PFSK-1 (cell line): ENCODE measurements at regions not wholly inside any gene's neighbourhood (a gene's known extent, or its start where the extent isn't known, plus 50 kb on each side); places are given as distances from the start of the nearest gene placed in this dataset.

Experiments
- FOXP2 ChIP-seq: optimal IDR thresholded peaks from 2 replicates; pipeline ENCODE3; 2011; ENCODE audit warnings: borderline replicate concordance, control low read depth, inconsistent platforms; ENCODE audit not compliant: insufficient read depth; ENCODE audit errors: extremely low read length, extremely low read depth
- POLR2AphosphoS5 ChIP-seq: IDR thresholded peaks from 2 replicates; pipeline ENCODE4 v1.6.1; 2012; ENCODE audit warnings: low read depth, mild to moderate bottlenecking, control low read depth, low read length, moderate library complexity
- REST ChIP-seq, 2 experiments: IDR thresholded peaks; 2 replicates each; pipeline versions ENCODE4 v1.6.1 to v1.8.0; 2011 to 2012; ENCODE audit warnings: low read depth in 2 of 2, low read length in 2 of 2, control low read depth in 1 of 2, inconsistent platforms in 1 of 2, mild to moderate bottlenecking in 1 of 2, moderate library complexity in 1 of 2; ENCODE audit not compliant: insufficient read depth in 1 of 2
- SIN3A ChIP-seq: IDR thresholded peaks from 2 replicates; pipeline ENCODE4 v1.6.1; 2012; ENCODE audit warnings: mild to moderate bottlenecking, low read length, moderate library complexity, borderline replicate concordance; ENCODE audit not compliant: insufficient read depth
- TAF1 ChIP-seq: IDR thresholded peaks from 2 replicates; pipeline ENCODE4 v1.6.1; 2012; ENCODE audit warnings: low read length, control low read depth, borderline replicate concordance; ENCODE audit not compliant: insufficient read depth

- TF ChIP-seq FOXP2 (no peak), POLR2AphosphoS5 (no peak), SIN3A (no peak), TAF1 (no peak), REST (IDR thresholded peaks at IDR 0.05; ENCODE audit: insufficient read depth in 1 of 2, low read depth in 2 of 2, low read length in 2 of 2) (no peak)
Observed at GRCh38 chr9:109889456-109889855, 109.5 kb downstream of the PALM2AKAP2 start.

- TF ChIP-seq SIN3A: no peak
Observed at GRCh38 chr9:109893241-109893640, 113.2 kb downstream of the PALM2AKAP2 start.

- no peak for TF ChIP-seq REST (IDR thresholded peaks at IDR 0.05; ENCODE audit: insufficient read depth in 1 of 2, low read depth in 2 of 2, low read length in 2 of 2)
- no peak for TF ChIP-seq FOXP2
- TF ChIP-seq POLR2AphosphoS5: no peak
- TF ChIP-seq SIN3A: no peak
- no peak for TF ChIP-seq TAF1
Observed at GRCh38 chr9:109894473-109894872, 114.5 kb downstream of the PALM2AKAP2 start.

DNA sequence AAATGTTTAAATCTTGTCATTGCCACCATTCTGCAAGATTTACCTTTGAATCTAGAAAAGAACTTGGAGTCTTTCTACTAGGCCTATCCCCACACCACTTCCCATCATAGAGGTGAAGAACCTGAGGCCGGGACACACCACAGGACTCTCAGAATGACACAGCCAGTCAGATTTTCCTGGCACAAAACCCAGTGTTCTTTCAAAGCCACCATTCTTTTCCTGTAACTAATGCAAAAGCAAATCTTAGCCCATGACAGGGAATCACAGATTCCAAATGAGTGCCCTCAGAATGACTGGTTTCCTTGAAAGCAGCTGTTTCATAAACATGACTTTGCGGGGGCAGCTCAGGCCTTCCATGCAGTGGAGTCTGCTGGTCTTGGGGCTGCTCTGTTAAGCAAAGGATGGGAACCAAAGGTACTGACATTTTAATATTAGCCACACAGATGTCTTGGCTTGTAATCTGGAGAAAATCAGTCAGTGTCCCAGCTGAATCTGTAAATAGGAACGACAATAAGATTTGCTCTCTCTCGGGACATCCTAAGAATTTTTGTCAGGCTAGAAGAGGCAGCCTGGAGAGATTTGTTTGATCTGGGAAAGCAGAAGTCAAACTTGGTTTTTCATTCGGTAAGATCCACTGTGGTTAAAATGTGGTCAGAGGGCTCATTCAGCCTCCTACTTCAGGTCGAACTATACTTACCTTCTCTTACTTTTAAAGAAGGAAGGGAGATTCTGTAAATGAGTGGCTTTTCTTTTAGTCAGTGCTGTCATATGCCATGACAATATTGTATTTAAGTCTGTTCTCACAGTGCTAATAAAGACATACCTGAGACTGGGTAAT lies 115.1 kb downstream of the PALM2AKAP2 start:
- no peak for TF ChIP-seq POLR2AphosphoS5
- no peak for TF ChIP-seq FOXP2
- no peak for TF ChIP-seq TAF1
- TF ChIP-seq REST (IDR thresholded peaks at IDR 0.05; ENCODE audit: insufficient read depth in 1 of 2, low read depth in 2 of 2, low read length in 2 of 2): no peak
- no peak for TF ChIP-seq SIN3A

DNA sequence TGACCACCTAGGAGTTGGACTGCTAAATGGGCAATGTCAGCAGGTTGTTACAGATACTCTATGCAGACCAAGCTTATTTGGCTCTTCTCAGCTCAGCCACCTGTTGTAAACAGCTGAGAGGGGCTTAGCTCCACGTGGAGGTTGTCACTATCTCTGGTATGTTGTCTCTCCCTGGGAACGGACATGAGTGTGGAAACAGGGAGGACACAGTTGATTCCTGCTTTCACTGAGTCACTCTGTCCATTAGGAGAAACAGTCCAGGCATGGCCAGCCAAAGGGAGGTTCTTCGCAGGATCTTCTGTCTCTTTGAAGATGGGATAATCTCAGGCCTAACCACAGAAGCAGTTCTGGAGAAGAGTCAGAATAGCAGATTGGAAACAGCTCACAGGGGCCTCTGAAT lies 121.2 kb downstream of the PALM2AKAP2 start:
- TF ChIP-seq TAF1: no peak
- TF ChIP-seq FOXP2: no peak
- no peak for TF ChIP-seq REST (IDR thresholded peaks at IDR 0.05; ENCODE audit: insufficient read depth in 1 of 2, low read depth in 2 of 2, low read length in 2 of 2)
- no peak for TF ChIP-seq POLR2AphosphoS5
- no peak for TF ChIP-seq SIN3A
